OCI-LY1 (cell line): ENCODE measurements at regions not wholly inside any gene's neighbourhood (a gene's known extent, or its start where the extent isn't known, plus 50 kb on each side); places are given as distances from the start of the nearest gene placed in this dataset.

Experiments
- EZH2 ChIP-seq: fragments of 200-600 bp; sonication (generic), shearing (Covaris generic); IDR thresholded peaks from 2 replicates; pipeline ENCODE4 v1.8.0; 2017; ENCODE audit warnings: borderline replicate concordance, mixed run types, mild to moderate bottlenecking, antibody characterized with exemption, low read length, moderate library complexity, mixed read lengths
- TF ChIP-seq, protein P1 (sequence below): fragments of 200-600 bp; sonication (generic), shearing (Covaris generic); IDR thresholded peaks from 2 replicates; pipeline ENCODE4 v1.5.1; 2017; ENCODE audit warnings: mild to moderate bottlenecking, antibody characterized with exemption, low read length, moderate library complexity, mixed read lengths

DNA sequence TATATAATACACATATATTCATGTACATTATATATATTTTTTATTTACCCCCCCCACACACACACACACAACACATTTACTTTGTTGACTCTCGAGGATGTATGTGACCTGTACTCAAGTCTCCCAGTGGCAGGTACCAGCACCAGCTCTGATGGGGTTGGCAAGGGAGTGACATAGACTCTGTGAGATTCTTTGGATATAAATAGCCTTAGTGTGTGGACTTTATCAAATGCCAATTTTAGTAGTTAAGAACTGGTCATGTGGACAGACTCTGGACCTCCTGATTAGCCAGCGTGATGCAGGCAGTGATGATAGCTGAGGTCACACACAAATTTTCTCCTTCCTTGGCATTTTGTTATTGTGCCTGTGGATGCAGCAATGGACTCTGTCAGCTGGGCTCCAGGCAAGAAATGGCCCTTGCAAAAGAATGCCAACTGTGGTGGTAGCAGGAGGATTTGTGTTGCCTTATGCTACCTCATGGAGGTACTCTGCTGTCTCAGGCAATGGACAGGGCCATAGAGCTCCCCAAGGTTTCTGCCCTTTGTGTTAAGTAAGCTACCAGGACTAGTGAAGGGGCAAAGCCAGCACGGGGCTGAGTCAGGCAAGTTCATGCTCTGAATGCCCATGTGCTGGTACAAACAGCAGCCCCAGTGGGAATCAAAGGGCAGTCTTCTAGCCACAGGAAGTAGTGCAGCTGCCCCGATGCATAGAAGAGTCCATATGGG, 224.6 kb upstream of the ZWINT start:
- no peak for TF ChIP-seq EZH2
- TF ChIP-seq, protein P1, sequence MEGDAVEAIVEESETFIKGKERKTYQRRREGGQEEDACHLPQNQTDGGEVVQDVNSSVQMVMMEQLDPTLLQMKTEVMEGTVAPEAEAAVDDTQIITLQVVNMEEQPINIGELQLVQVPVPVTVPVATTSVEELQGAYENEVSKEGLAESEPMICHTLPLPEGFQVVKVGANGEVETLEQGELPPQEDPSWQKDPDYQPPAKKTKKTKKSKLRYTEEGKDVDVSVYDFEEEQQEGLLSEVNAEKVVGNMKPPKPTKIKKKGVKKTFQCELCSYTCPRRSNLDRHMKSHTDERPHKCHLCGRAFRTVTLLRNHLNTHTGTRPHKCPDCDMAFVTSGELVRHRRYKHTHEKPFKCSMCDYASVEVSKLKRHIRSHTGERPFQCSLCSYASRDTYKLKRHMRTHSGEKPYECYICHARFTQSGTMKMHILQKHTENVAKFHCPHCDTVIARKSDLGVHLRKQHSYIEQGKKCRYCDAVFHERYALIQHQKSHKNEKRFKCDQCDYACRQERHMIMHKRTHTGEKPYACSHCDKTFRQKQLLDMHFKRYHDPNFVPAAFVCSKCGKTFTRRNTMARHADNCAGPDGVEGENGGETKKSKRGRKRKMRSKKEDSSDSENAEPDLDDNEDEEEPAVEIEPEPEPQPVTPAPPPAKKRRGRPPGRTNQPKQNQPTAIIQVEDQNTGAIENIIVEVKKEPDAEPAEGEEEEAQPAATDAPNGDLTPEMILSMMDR: no peak
